GM12878 (cell line): ENCODE measurements at regions not wholly inside any gene's neighbourhood (a gene's known extent, or its start where the extent isn't known, plus 50 kb on each side); places are given as distances from the start of the nearest gene placed in this dataset.

Source experiments
- ATAC-seq: fragments of 200-7000 bp; cut with Tn5 transposase; 3 replicates; pipeline ENCODE4 v1.9.1; 2020; ENCODE audit warnings: mild to moderate bottlenecking, moderate library complexity
- BruUV-seq: library from RNA; stranded (reverse); fragments of 400-500 nt; replicated peaks from 2 replicates; lab custom pipeline; 2021; lab: Mats Ljungman, UMichigan
- CTCF ChIA-PET: fragments of 300-600 bp; sonication (Branson Sonifier 250); formaldehyde crosslinking; extraction: SDS; loops from one replicate; lab custom pipeline; 2021; ENCODE audit warnings: inconsistent platforms; lab: Yijun Ruan, JAX
- POLR2A ChIA-PET: fragments of 350-600 bp; formaldehyde crosslinking; extraction: SDS; loops from one replicate; lab custom pipeline; 2021; ENCODE audit warnings: inconsistent platforms; lab: Charles Lee
- RAD21 ChIA-PET: fragments of 300-600 bp; sonication (Branson Sonifier 250); formaldehyde crosslinking; loops from one replicate; lab custom pipeline; 2023; ENCODE audit warnings: antibody characterized with exemption; ENCODE audit not compliant: unreplicated experiment; lab: Charles Lee
- SMC1A ChIA-PET: fragments of 300-600 bp; sonication (Branson Sonifier 250); formaldehyde crosslinking; loops from one replicate; lab custom pipeline; 2023; ENCODE audit not compliant: unreplicated experiment, uncharacterized antibody; lab: Charles Lee
- DNase-seq: peaks from one replicate; pipeline ENCODE4 v3.0.0-alpha.2; 2011; ENCODE audit warnings: low read depth, low spot score
- FAIRE-seq: peaks from 3 replicates; lab custom pipeline; 2011; peaks lifted over from hg19 to GRCh38; lab: Jason Lieb, UNC
- H2AFZ ChIP-seq: 2 replicates; pipeline ENCODE4 v1.6.0; 2011; ENCODE audit warnings: low read depth, low read length, control low read depth; ENCODE audit not compliant: control insufficient read depth
- H3K27ac ChIP-seq: 2 replicates; pipeline ENCODE4 v1.5.1; 2011; ENCODE audit warnings: control low read depth; ENCODE audit not compliant: control insufficient read depth, insufficient read depth
- H3K27me3 ChIP-seq, 2 experiments: replicated peaks in 1 of 2; 2 replicates each; pipeline versions ENCODE4 v1.6.0 to v1.6.1; 2011; ENCODE audit warnings: low read length in 1 of 2; ENCODE audit not compliant: control insufficient read depth in 2 of 2, insufficient read depth in 2 of 2
- H3K36me3 ChIP-seq, 2 experiments: 2 replicates each; pipeline ENCODE4 v1.5.1; 2011; ENCODE audit warnings: low read length in 1 of 2; ENCODE audit not compliant: control insufficient read depth in 2 of 2, insufficient read depth in 2 of 2
- H3K4me1 ChIP-seq: 2 replicates; pipeline ENCODE4 v1.6.1; 2011; ENCODE audit warnings: mild to moderate bottlenecking, low read length, moderate library complexity, mixed read lengths; ENCODE audit not compliant: control insufficient read depth, insufficient read depth
- H3K4me2 ChIP-seq: 2 replicates; pipeline ENCODE4 v1.6.0; 2011; ENCODE audit warnings: control low read depth; ENCODE audit not compliant: control insufficient read depth, insufficient read depth
- H3K4me3 ChIP-seq: fragments of 200-600 bp; sonication (generic); 2 replicates; pipeline ENCODE4 v1.5.1; 2016
- H3K79me2 ChIP-seq: 2 replicates; pipeline ENCODE4 v1.6.0; 2011; ENCODE audit warnings: low read length; ENCODE audit not compliant: control insufficient read depth, insufficient read depth
- H3K9ac ChIP-seq: 2 replicates; pipeline ENCODE4 v1.8.0; 2011; ENCODE audit warnings: low read length, control low read depth, mixed read lengths; ENCODE audit not compliant: control insufficient read depth, insufficient read depth
- H3K9me3 ChIP-seq: replicated peaks from 3 replicates; pipeline ENCODE4 v1.5.1; 2011; ENCODE audit warnings: mild to moderate bottlenecking, low read length; ENCODE audit not compliant: control insufficient read depth, insufficient read depth
- H4K20me1 ChIP-seq: 2 replicates; pipeline ENCODE4 v1.6.0; 2011; ENCODE audit not compliant: control insufficient read depth, insufficient read depth
- CREB1 ChIP-seq: IDR thresholded peaks from 2 replicates; pipeline ENCODE4 v1.6.1; 2012; ENCODE audit warnings: low read depth, mild to moderate bottlenecking, inconsistent platforms
- CTCF ChIP-seq, 3 experiments: IDR thresholded peaks in 2 of 3; conservative IDR thresholded peaks in 1 of 3; 2 replicates each; pipeline ENCODE4 v1.5.1; 2011; ENCODE audit warnings: low read depth in 3 of 3, low read length in 3 of 3, mild to moderate bottlenecking in 3 of 3, control low read depth in 2 of 3, moderate library complexity in 2 of 3, inconsistent platforms in 1 of 3, mixed read lengths in 1 of 3; ENCODE audit not compliant: control insufficient read depth in 2 of 3, insufficient read depth in 1 of 3; ENCODE audit errors: extremely low read depth in 1 of 3
- EGR1 ChIP-seq, 2 experiments: IDR thresholded peaks; 1 replicate in 1 of 2; 2 replicates in 1 of 2; pipeline ENCODE4 v1.6.1; 2011 to 2012; ENCODE audit warnings: low read depth in 2 of 2, low read length in 2 of 2, borderline replicate concordance in 1 of 2, mild to moderate bottlenecking in 1 of 2, moderate library complexity in 1 of 2
- ESRRA ChIP-seq: IDR thresholded peaks from 2 replicates; pipeline ENCODE4 v1.6.1; 2012; ENCODE audit warnings: mild to moderate bottlenecking, low read length, improper control_type of control experiment
- MEF2A ChIP-seq: IDR thresholded peaks from 2 replicates; pipeline ENCODE4 v1.6.1; 2011; ENCODE audit warnings: low read depth, mild to moderate bottlenecking, low read length, moderate library complexity; ENCODE audit not compliant: insufficient read depth
- MLLT1 ChIP-seq: fragments of 450-650 bp; IDR thresholded peaks from 2 replicates; pipeline ENCODE4 v1.6.1; 2016; ENCODE audit warnings: mild to moderate bottlenecking
- NFYA ChIP-seq: IDR thresholded peaks from 2 replicates; pipeline ENCODE4 v1.6.1; 2011; ENCODE audit warnings: low read depth, mild to moderate bottlenecking, low read length, improper control_type of control experiment, borderline replicate concordance
- RAD21 ChIP-seq: IDR thresholded peaks from 2 replicates; pipeline ENCODE4 v1.6.1; 2011; ENCODE audit warnings: mild to moderate bottlenecking, low read depth, low read length, moderate library complexity; ENCODE audit not compliant: insufficient read depth
- RUNX3 ChIP-seq: IDR thresholded peaks from 2 replicates; pipeline ENCODE4 v1.6.1; 2012; ENCODE audit warnings: low read length, inconsistent platforms
- SMC3 ChIP-seq: IDR thresholded peaks from 2 replicates; pipeline ENCODE4 v1.6.1; 2011; ENCODE audit warnings: low read length, improper control_type of control experiment, borderline replicate concordance
- SUZ12 ChIP-seq: fragments of 200-600 bp; sonication (generic); IDR thresholded peaks from one replicate; pipeline ENCODE4 v1.6.1; 2018; ENCODE audit warnings: antibody characterized with exemption, mild to moderate bottlenecking; ENCODE audit not compliant: unreplicated experiment
- TBL1XR1 ChIP-seq: IDR thresholded peaks from 2 replicates; pipeline ENCODE4 v1.6.1; 2012; ENCODE audit warnings: low read depth, low read length, improper control_type of control experiment
- TCF3 ChIP-seq: IDR thresholded peaks from 2 replicates; pipeline ENCODE4 v1.6.1; 2012; ENCODE audit warnings: low read depth, mild to moderate bottlenecking, low read length, borderline replicate concordance; ENCODE audit not compliant: insufficient read depth
- YY1 ChIP-seq: IDR thresholded peaks from 2 replicates; pipeline ENCODE4 v1.6.1; 2011; ENCODE audit warnings: low read depth, mild to moderate bottlenecking, low read length
- ZSCAN29 ChIP-seq: fragments of 450-650 bp; IDR thresholded peaks from 2 replicates; pipeline ENCODE4 v1.6.1; 2017; ENCODE audit warnings: mild to moderate bottlenecking, moderate library complexity
- WGBS: methylation state at CpG from one replicate; pipeline ENCODE4 v1.1.6; 2016; ENCODE audit warnings: low lambda C conversion rate; ENCODE audit not compliant: insufficient replicate concordance, insufficient coverage; ENCODE audit errors: missing lambda C conversion rate; 5-methylcytosine and 5-hydroxymethylcytosine counted together
- in situ Hi-C: fragments of 300-500 bp; cut with MboI; formaldehyde crosslinking; loops from 9 replicates; pipeline ENCODE4 v1.14.3; 2018; ENCODE audit warnings: mixed read lengths
- intact Hi-C: fragments of 100-400 bp; cut with micrococcal nuclease; formaldehyde crosslinking; loops from one replicate; pipeline ENCODE4 v1.14.2; 2022; ENCODE audit not compliant: unreplicated experiment

GRCh38 chr18:67218556-67218955 is 298.0 kb downstream of the DSEL start (continued):
- no peak for TF ChIP-seq MLLT1

DNA sequence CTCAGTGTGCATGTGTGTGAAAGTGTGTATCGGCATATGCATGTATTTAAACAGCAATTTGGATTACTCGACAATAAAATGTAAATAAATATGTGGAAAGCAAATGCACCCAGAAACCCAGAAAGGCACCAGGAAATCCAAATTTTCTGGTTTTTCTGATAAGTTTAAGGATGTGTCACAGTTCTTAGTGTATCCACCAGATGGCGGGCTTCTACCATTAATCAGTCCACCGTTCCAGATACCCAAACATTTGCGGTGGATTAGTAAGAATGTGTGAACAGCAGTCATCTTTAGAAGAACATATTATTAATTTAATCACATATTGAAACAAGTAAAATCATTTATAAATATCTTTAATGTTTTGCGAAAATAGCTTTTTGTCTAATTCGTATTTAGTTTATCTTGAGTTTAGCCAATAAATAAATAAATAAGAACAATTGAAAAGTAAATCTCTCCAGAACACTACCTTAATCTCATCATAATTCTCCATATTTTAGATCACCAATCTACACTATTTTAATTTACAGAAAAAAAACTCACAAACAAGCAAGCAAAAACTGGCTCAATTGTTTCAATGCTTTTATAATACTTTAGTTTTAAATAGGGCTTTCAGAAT is 298.9 kb downstream of the DSEL start:
- TF ChIP-seq SMC3 (peak; percentile 69), RUNX3 (peak; percentile 27; the same call in 1 of the 2 replicates), SUZ12 (no peak), NFYA (no peak), EGR1 (IDR thresholded peaks at IDR 0.05; ENCODE audit: borderline replicate concordance in 1 of 2, low read depth in 2 of 2, low read length in 2 of 2) (no peak), TBL1XR1 (no peak), ZSCAN29 (no peak), CTCF (IDR thresholded peaks at IDR 0.05 in 2 of 3, conservative IDR thresholded peaks at IDR 0.05 in 1 of 3; ENCODE audit: control insufficient read depth in 2 of 3, extremely low read depth in 1 of 3, insufficient read depth in 1 of 3, low read depth in 3 of 3, low read length in 3 of 3) (peak; percentile 61 to 74 (median 63); a peak in 5 of 6 replicates), ESRRA (no peak), CREB1 (no peak), YY1 (0 out of 2 replicates have a peak, but pooled peaks have one; percentile 34), RAD21 (peak; percentile 94), TCF3 (no peak), MEF2A (no peak)
- TF ChIP-seq, all 136 proteins: peak for 5
- Histone ChIP-seq H3K4me3 (no peak overlapping the region), H3K9me3 (no peaks in the 10 kb centered on the region), H3K27ac (no peak overlapping the region), H3K27me3 (no peaks in the 10 kb centered on the region), H3K4me1 (no peaks in the 10 kb centered on the region), H3K36me3 (no peaks in the 10 kb centered on the region), H2AFZ (no peak overlapping the region), H4K20me1 (no peaks in the 10 kb centered on the region), H3K4me2 (no peak overlapping the region), H3K9ac (no peak overlapping the region), H3K79me2 (no peaks in the 10 kb centered on the region)
- DNase-seq (no peak), FAIRE-seq (no peak), ATAC-seq (peak; percentile 86)
- ChIA-PET CTCF (interaction anchor here (0.9 to 1.4 kb wide), 2 partner anchors 15 to 296 kb away, joined by 3 to 4 read pairs; no protein-coding TSS in a partner anchor), SMC1A (interaction anchor here (0.8 kb wide), 1 partner anchor 11 kb away, joined by 3 read pairs; no protein-coding TSS in a partner anchor), RAD21 (no interaction called here), POLR2A (no interaction called here)
- no TSS peak for BruUV-seq
- WGBS = under 1% methylated on average over 7 of the region's 7 CpGs
- in situ Hi-C loops (loop anchor here (10.0 to 25.0 kb wide), 3 partner anchors 1407 to 1520 kb away; no protein-coding TSS in a partner anchor), intact Hi-C loops (loop anchor here (1.0 to 10.0 kb wide), 3 partner anchors 1407 to 1518 kb away; no protein-coding TSS in a partner anchor)
